ENCODE measurements at regions not wholly inside any gene's neighbourhood (a gene's known extent, or its start where the extent isn't known, plus 50 kb on each side); places are given as distances from the start of the nearest gene placed in this dataset.

- no peak for TF ChIP-seq CSRNP3 (CRISPR knock-in tag; IDR thresholded peaks at IDR 0.05)
- no peak for TF ChIP-seq CREB5 (CRISPR knock-in tag; IDR thresholded peaks at IDR 0.05; ENCODE audit: low read depth)
Measured at GRCh38 chr14:21748869-21749303, 75.3 kb upstream of the OR4E1 start.
